ENCODE measurements at regions not wholly inside any gene's neighbourhood (a gene's known extent, or its start where the extent isn't known, plus 50 kb on each side); places are given as distances from the start of the nearest gene placed in this dataset.

GRCh38 chr6:170209354-170210025 lies 81.4 kb downstream of the DLL1 start:
- TF ChIP-seq CTCF (IDR thresholded peaks at IDR 0.05; ENCODE audit: poor library complexity) (no peak), EZH2 (IDR thresholded peaks at IDR 0.05; ENCODE audit: borderline replicate concordance) (no peak), EZH2phosphoT487 (IDR thresholded peaks at IDR 0.05; ENCODE audit: low read depth, severe bottlenecking, unreplicated experiment) (no peak)
